Liver (tissue), 3 donors: ENCODE measurements at regions not wholly inside any gene's neighbourhood (a gene's known extent, or its start where the extent isn't known, plus 50 kb on each side); places are given as distances from the start of the nearest gene placed in this dataset.

ENCODE experiments used
- EGR1 ChIP-seq, 2 donors: IDR thresholded peaks; 2 replicates each; pipeline ENCODE4 v1.6.1; 2016 to 2018; ENCODE audit warnings: antibody characterized with exemption in 2 of 2, low read depth in 2 of 2
- FOXA1 ChIP-seq: IDR thresholded peaks from 2 replicates; pipeline ENCODE4 v1.6.1; 2016; ENCODE audit warnings: antibody characterized with exemption
- FOXA2 ChIP-seq: IDR thresholded peaks from 2 replicates; pipeline ENCODE4 v1.6.1; 2016; ENCODE audit warnings: antibody characterized with exemption
- GABPA ChIP-seq, 2 donors: IDR thresholded peaks in 1 of 2; conservative IDR thresholded peaks in 1 of 2; 2 replicates each; pipeline ENCODE4 v1.6.1; 2016; ENCODE audit warnings: antibody characterized with exemption in 2 of 2, mild to moderate bottlenecking in 1 of 2, moderate library complexity in 1 of 2
- HNF4A ChIP-seq, 2 donors: conservative IDR thresholded peaks; 2 replicates each; pipeline ENCODE4 v1.6.1; 2016; ENCODE audit warnings: antibody characterized with exemption in 2 of 2, mild to moderate bottlenecking in 2 of 2
- JUND ChIP-seq, 2 donors: IDR thresholded peaks; 2 replicates each; pipeline ENCODE4 v1.6.1; 2016; ENCODE audit warnings: antibody characterized with exemption in 2 of 2
- RAD21 ChIP-seq, 2 donors: IDR thresholded peaks; 2 replicates each; pipeline ENCODE4 v1.6.1; 2016; ENCODE audit warnings: antibody characterized with exemption in 2 of 2, mild to moderate bottlenecking in 2 of 2
- SP1 ChIP-seq: IDR thresholded peaks from 2 replicates; pipeline ENCODE4 v1.6.1; 2018; ENCODE audit warnings: antibody characterized with exemption, mild to moderate bottlenecking
- TAF1 ChIP-seq: conservative IDR thresholded peaks from 2 replicates; pipeline ENCODE4 v1.6.1; 2016; ENCODE audit warnings: antibody characterized with exemption, mild to moderate bottlenecking
- YY1 ChIP-seq: IDR thresholded peaks from 2 replicates; pipeline ENCODE4 v1.6.1; 2016; ENCODE audit warnings: antibody characterized with exemption, mild to moderate bottlenecking
- TF ChIP-seq, protein P1 (sequence below): fragments of 150-350 bp; IDR thresholded peaks from 2 replicates; pipeline ENCODE4 v1.5.1; 2017; ENCODE audit warnings: improper control_type of control experiment, low read depth, low read length; ENCODE audit not compliant: missing input control
- TF ChIP-seq, protein P2 (sequence below): IDR thresholded peaks from 2 replicates; pipeline ENCODE4 v1.6.1; 2016; ENCODE audit warnings: antibody characterized with exemption
- TF ChIP-seq, protein P3 (sequence below): IDR thresholded peaks from 2 replicates; pipeline ENCODE4 v1.6.1; 2016; ENCODE audit warnings: antibody characterized with exemption
- TF ChIP-seq, protein P4 (sequence below): IDR thresholded peaks from 2 replicates; pipeline ENCODE4 v1.6.1; 2016; ENCODE audit warnings: antibody characterized with exemption
- donor health status: healthy.
- donor health status: healthy.

DNA sequence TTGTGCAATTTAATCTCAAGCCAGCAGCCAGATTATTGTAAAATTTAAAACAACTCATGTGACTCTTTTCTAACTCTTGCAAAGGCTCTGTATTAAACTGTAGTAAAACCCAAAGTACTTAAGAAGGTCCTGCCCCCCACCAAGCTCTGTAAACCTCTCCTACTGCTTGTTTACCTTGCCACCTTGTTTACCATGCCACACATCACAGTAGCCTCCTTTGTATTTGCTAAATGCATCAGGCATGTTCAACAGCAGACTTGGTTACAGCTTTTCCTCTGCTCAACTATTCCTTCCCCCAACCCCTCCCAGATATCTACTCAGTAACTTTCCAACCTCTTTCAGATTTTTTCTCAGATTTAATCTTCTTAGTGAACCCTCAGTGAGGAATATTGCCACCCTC lies 861.6 kb downstream of the METTL15 start:
- TF ChIP-seq, protein P1, sequence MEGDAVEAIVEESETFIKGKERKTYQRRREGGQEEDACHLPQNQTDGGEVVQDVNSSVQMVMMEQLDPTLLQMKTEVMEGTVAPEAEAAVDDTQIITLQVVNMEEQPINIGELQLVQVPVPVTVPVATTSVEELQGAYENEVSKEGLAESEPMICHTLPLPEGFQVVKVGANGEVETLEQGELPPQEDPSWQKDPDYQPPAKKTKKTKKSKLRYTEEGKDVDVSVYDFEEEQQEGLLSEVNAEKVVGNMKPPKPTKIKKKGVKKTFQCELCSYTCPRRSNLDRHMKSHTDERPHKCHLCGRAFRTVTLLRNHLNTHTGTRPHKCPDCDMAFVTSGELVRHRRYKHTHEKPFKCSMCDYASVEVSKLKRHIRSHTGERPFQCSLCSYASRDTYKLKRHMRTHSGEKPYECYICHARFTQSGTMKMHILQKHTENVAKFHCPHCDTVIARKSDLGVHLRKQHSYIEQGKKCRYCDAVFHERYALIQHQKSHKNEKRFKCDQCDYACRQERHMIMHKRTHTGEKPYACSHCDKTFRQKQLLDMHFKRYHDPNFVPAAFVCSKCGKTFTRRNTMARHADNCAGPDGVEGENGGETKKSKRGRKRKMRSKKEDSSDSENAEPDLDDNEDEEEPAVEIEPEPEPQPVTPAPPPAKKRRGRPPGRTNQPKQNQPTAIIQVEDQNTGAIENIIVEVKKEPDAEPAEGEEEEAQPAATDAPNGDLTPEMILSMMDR, result no peak
- TF ChIP-seq YY1, result no peak
- TF ChIP-seq, protein P2, sequence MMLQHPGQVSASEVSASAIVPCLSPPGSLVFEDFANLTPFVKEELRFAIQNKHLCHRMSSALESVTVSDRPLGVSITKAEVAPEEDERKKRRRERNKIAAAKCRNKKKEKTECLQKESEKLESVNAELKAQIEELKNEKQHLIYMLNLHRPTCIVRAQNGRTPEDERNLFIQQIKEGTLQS, result no peak
- no peak for TF ChIP-seq SP1
- no peak for TF ChIP-seq FOXA1
- no peak for TF ChIP-seq FOXA2
- TF ChIP-seq GABPA (IDR thresholded peaks at IDR 0.05 in 1 of 2, conservative IDR thresholded peaks at IDR 0.05 in 1 of 2), result no peak
- TF ChIP-seq HNF4A (conservative IDR thresholded peaks at IDR 0.05), result no peak
- TF ChIP-seq, protein P3, sequence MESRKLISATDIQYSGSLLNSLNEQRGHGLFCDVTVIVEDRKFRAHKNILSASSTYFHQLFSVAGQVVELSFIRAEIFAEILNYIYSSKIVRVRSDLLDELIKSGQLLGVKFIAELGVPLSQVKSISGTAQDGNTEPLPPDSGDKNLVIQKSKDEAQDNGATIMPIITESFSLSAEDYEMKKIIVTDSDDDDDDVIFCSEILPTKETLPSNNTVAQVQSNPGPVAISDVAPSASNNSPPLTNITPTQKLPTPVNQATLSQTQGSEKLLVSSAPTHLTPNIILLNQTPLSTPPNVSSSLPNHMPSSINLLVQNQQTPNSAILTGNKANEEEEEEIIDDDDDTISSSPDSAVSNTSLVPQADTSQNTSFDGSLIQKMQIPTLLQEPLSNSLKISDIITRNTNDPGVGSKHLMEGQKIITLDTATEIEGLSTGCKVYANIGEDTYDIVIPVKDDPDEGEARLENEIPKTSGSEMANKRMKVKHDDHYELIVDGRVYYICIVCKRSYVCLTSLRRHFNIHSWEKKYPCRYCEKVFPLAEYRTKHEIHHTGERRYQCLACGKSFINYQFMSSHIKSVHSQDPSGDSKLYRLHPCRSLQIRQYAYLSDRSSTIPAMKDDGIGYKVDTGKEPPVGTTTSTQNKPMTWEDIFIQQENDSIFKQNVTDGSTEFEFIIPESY, result no peak
- TF ChIP-seq TAF1, result no peak
- TF ChIP-seq, protein P4, sequence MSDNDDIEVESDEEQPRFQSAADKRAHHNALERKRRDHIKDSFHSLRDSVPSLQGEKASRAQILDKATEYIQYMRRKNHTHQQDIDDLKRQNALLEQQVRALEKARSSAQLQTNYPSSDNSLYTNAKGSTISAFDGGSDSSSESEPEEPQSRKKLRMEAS, result no peak
- no peak for TF ChIP-seq JUND (IDR thresholded peaks at IDR 0.05)
- TF ChIP-seq EGR1 (IDR thresholded peaks at IDR 0.05; ENCODE audit: low read depth in 2 of 2), result no peak
- no peak for TF ChIP-seq RAD21 (IDR thresholded peaks at IDR 0.05)
